Fibroblast of skin of right quadriceps (primary cell): ENCODE measurements at regions not wholly inside any gene's neighbourhood (a gene's known extent, or its start where the extent isn't known, plus 50 kb on each side); places are given as distances from the start of the nearest gene placed in this dataset.

Source experiments
- DNase-seq: peaks from one replicate; pipeline ENCODE4 v3.0.0-alpha.2; 2013

DNA sequence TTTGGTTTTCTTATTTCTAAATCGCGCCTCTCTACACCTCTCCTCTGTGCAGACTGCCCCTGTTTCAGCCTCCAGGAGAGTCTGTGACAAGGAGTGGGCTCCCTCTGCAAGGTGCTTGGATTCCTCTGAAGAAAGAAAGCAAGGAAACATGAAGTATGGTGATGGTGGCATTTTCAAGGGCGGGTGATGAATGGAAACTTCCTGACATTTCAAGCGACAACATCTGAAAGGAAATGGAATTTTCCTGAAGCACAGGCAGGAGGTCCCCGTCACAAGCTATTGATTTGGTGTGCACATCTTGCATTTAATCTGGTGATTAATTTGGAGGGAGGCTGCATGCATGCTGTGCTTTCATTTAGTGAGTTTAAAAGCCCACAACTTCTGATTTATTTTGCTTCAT, 164.6 kb upstream of the FGGY start:
- DNase-seq = no peak

DNA sequence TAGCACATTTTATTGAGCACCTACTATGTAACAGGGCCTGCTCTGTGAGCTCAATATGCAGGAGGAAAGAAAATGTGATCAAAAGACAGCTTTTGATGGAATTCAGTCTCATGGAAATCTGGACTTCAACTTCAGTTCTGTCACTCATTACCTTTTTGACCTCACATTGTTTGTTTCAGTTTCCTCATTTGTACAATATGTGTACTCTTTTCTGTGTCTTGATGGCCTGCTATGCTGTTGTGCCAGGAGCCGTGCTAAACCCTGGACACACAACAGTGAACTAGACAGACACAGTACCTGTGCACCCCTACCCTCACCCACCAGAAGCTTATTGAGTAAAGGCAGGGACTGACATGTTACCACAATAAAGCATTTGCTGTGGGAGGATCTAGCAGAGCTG, 162.9 kb upstream of the FGGY start:
- no peak for DNase-seq

DNA sequence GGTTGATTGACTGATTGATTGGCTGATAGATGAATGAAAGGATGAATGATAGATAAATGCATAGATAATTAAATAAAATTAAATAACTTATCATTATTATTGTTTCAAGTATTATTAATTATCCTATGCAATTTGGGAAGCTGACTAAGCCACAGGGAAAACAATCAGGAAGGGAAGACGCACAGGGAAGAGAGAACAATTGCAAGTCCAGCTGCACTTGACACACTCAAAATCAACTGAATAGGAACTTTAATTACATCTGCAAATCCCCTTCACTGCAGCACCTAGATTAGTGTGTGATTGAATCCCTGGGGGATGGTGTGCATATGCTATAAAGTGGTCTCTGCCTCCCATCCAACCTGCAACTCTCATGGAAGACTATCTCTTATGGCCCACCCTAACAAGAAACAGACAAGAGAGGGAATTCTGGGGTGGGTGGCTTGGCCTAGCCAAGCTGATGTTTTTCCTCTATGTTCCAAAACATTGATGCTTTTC, 161.1 kb upstream of the FGGY start:
- no peak for DNase-seq

DNA sequence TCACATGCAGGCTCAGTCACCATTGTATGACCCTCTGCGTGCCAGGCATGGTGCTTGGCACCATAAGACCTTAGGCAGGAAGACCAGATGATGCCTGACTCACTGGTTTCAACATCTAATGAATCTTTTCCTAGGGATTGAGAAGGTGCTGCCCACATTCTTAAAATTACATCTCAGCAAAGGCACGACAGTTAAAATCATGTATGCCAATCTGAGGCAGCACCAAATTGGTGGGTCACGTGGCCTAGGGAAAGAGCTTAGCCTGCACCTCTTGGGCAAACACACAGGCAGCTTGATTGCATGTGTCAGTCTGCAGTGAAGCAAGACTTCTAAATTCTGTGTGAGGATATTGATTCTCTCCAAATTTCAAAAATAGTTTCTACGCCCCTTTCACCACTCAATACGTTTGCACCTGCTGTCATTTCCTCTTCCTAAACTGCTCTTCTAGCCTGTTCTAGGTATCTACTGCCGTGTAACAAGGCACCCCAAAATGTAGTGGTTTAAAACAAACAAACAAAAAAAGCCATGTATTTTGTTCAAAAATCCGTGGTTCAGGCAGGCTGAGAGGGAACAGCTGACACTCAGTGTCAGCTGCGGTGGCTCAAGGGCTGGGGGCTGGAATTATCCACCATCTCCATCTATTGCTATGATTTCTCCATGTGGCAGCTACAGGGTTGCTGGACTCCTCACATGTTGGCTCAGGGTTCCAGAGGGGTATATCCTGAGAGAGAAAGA, 160.2 kb upstream of the FGGY start:
- no peak for DNase-seq

DNA sequence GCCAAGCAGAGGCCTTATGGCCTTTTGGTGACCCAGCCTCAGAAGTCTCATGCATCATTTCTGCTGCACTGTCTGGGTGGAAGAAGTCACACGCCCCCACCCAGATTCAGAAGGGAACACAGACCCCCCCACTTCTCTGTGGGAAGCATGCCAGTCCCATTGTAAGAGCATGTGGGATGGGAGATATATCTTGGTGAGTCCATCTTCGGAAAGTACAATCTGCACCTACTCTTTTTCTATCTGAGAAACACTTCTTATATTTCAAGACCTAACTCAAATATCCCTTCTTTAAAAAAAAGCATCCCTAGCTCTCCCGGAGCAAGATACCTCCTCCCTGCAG, 159.6 kb upstream of the FGGY start:
- DNase-seq = no peak

DNA sequence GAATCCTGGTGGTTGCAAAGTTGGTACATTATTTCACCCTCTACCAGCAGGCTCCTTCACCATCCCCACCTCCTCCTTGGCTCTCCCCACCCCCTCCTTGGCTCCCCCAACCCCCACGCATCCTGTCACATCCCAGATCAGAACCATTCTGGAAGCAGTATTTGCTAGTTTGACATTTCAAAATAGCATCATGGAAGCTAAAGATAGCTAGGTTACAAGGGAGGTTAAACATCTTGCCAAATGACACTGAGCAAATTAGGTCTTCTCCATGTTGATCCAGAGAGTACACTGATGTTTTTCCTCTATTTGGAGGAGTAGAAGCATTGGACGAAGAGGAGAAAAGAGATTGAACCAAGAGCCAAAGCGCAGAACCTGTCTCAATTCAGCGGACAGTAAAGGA, 158.9 kb upstream of the FGGY start:
- DNase-seq = no peak

DNA sequence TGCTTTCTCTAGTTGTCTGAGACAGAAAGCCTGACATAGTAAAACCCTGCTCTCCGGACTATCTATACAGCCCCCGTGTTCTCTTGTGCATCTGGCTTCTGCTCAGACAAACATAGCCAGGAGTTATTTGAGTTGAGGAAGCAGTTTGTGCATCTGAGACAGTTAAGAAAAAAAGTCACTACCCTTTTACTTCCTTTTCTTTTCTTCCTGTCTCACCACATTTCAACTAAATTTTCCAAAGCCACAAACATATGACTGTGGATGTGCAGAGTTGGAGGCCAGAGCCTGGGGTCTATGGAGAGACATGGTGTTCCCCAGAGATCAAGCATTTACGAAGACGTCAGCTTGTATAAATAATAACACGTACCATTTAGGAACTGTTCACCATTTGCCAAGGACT, 158.5 kb upstream of the FGGY start:
- no peak for DNase-seq

DNA sequence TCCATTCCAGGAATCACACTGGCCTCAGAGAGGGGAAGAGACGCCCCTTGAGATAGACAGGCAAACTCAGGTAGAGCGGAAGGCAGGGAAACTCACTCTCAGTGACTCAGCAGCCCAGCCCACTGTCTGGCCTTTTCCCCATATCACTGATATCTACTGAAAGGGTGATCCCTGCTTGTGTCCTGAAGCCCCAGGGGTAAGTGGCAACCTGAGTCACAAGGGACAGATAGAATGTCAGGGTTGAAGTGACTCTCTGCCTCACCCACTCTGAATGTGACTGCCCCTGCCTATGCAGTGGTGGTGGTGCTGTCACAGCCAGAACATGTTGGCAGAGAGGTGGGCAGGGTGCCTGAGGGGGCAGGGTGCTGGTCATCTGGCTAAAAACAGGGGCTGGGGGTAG, 157.5 kb upstream of the FGGY start:
- DNase-seq = no peak

DNA sequence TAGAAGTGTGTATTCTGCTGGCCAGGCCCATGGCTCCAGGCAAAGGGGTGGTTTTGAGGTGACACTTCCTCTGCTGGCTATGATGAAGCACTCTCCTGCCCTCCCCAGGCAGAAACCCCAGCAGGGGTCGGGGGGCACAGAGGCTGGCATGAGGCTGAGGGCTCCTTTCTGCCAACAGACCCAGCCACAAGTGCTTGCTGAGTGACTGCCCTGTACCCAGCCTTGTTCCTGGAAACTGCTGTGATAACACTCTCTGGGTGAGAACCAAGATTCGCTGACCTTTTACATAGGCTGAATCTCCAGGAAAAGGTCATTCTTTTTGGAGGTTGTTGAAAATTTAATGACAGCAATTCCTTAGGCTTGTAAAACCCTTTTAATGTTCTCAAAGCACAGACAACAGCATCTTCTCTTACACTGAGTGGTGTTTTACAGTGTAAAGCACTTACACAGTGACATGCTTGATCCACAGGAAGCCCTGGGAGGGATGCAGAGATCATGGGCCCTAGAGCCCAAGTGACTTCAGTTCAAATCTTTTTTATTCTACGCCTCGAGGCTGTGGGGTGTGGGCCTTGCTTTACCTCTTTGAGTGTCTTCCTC, 155.5 kb upstream of the FGGY start:
- DNase-seq = no peak

DNA sequence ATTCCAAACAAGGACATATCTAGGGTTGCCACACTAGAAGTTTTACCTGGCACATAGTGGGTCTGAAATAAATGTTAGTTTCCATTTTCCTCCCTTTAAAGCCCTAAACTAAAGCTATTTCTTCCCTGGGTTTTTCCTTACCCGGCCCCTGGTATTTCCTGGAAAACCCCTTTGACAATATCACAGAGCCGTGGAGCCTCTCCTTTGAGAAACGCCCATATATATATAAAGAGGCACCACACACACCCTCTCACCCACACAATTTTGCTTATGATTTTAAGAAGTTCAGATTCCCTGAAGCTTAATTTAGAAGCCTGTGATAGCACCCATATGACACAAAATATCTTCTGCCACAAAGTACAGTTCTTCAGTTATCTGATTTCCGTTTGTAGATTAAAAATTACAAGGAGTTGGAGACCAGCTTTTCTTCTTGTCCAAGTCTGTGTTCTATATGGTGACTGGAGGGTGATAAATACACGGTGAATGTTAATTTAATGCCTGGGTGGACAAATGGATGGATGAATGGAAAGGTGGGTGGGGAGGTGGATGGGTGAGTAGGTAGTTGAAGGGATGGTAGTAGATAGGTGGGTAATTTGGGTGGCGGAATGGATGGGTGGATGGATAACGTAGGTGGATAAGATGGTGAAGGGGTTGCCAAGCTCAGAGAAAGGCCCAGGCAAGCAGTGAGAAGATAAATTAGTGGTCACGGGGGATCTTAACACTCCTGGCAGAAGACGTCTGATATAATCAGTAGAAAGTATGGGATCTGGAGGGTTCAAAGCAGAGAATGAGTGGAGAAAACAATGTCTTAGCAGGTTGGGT, 154.4 kb upstream of the FGGY start:
- DNase-seq = no peak

DNA sequence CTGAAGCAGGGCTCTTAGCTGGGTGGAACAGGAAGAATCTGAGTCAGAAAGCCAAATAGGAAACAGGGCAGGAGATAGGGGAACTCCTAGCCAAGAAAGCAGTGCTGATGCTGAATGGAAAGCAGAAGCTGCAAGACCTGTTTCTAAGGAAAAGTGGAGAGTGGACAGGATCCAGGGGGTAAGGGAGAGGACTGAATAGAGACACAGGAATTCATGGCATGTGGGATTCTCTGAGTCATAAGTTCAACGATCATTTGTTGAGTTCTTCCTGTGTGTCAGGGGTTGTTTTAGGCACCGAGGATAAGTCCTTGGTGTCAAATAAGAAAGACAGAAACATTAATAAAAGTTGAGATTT, 153.8 kb upstream of the FGGY start:
- DNase-seq = peak; percentile 97

DNA sequence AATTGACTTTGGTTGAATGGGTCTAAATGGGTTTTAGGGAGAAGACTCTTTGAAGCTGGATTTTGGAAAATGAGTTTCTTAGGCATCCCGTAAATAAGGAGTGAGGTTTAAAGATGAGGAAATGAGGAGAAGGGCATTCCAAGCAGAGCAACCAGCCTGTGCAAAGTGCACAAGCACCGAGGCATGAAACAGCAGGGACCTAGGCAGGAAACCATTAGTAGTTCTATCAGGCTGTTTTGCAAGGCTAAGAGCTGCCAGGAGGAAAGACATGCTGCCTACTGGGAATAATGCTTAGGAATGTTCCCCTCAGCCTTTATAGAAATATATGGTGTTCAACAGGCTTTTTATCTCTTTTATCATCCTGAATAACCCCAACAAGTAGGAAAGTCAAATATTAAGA, 153.1 kb upstream of the FGGY start:
- DNase-seq = peak; percentile 71

DNA sequence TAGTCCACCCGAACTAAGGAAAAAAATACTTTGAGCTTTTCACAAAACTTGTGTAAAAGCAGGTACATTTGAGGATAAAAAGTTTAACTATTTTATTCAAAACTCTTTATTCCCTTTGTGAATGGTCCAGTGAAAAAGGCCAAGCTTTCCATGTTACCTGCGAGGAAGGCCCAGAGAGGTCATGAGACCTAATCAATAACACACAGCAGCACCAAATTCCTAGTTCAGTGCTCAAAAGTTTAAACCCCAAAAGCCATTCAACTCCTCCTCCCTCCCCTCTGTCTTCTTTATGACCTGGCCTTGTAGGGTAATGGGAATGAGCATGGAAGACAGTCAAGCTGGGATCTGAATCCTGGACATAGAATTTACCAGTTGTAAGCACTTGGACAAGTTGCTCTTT, 151.9 kb upstream of the FGGY start:
- DNase-seq = no peak

DNA sequence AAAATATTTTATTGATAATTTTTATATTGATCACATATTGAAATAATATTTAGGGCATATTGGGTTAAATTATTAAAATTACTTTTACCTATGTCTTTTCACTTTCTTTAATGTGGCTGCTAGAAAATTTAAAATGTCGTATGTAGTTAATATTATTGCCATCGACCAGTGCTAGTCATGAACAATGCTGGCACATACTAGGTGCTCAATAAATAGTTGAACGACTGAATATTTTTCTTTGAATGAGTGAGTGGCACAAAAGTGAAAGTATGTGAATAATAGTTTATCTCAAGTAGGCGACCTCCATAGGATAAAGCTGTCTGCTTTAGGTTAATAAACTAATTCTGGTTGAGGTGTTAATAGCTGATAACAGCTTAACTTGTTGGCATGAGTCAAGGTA, 150.8 kb upstream of the FGGY start:
- no peak for DNase-seq

DNA sequence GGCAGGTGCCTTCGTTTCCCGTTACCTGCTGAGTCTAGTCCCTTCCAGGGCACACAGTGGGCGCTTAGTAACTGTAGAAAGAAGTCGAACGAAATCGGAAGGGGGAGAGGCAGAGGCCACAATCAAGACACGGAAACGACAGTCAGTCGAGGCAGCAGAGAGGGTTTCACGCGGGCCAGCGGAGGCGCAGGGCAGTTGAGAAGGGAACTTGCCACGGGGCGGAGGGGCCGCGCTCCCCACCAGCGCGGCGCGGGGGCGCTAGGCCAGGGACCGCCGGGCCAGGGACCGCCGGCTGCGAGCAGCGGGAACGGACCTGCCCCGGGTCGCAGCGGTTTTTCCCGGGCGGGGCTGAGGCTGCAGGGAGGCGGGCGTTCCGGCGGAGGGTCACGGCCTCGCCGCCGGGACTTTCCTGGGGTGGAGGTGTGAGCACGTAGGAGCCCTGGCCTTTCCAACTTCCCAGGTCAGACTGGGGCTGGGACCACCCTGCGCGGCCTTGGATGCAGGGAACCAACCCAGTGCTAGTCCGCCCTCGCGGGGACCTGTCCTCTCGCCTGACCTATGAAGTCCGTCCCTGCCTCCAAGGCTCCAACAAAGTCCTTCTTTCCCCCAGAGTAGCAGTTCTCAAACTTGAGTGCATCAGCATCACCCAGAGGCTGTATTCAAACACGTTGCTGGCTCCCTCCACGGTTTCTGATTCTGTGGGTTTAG, 150.1 kb upstream of the FGGY start:
- DNase-seq = no peak

DNA sequence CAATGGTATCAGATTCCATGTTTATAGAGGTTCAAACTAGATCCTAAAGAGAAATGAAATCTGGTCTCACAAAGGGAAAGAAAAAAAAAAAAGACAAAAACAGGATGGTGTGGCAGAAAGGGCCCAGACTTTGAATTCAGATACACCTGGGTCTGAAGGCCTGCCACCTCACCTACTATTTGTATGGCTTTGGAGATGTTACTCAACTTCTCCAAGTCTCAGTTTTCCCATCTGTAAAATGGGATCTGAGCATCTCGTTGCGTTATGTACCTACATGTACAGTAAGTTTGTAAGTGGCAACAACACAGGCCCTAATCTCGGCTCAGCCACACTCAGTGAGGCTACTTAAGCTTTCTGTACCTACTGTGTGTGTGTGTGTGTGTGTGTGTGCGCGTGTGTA, 147.5 kb upstream of the FGGY start:
- DNase-seq = no peak

DNA sequence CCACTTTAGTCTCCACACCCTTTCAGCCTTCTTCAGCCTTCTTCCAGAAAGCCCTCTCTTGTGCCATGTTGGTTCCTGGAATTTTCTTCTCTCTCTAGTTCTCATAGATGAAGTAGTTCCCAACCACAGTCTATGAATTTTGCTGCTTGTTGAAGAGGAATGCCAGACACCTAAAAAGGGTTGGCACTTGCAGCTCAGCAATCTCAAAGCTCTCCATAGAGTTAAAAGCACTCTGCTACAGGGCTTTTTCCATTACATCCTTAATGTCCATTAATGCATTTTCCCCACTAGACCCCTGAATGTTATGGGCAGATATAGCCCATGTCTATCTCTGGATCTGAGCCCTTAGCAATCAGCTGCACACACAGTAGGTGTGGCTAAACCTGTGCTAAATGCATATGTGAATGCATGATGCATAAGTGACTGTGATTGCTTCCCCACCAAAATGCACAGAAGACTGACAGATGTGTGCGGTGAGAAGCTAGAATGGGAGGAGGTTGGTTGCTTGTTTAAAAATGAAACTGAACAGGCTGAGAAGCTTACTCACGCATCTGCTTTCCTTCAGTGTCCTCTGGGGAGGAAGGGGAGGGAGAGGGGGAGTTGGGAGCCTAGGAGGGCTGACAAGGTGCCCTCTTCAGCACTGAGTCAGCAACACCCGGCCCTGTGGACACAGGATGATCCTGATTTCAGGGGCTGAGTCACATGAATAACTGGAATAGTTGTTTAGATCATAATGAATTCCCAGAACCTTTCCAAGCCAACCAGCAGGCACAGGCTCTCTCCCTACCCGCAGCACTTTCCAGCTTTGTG, 146.1 kb upstream of the FGGY start:
- DNase-seq = peak; percentile 100

DNA sequence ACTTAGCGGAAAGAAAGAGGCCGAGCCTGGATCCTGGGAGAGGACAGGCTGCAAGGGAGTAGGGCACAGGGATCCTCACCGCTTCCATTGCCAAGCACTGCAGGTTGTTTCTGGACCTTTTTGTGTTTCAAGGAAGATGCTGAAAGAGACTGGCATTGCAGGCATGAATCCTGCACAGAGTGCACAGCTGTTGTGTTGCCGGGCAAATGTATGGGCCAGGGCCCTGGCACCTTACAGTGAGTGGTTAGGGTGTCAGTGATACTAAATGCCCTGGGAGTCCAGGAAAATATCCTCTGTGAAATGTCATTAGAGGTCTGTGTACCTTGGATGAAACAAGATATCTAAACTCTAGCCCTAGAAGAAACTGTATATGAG, 145.5 kb upstream of the FGGY start:
- DNase-seq = no peak

DNA sequence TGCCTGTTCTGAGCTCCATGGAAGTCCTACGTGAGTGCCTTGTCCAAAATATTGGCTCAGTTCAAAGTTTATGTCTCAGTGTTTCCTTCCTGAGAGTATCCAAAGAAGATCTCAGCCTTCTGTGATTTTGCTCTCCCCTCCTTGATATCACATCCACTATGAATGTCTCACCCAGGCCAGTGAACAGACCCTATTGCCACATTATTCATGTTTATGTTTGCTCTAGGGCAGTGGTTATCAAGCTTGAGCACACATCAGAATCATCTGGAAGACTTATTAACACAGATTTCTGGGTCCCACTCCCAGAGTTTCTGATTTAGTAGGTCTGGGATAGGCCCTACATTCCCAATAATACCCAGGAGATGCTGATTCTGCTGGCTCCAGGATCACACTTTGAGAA, 145.0 kb upstream of the FGGY start:
- no peak for DNase-seq

DNA sequence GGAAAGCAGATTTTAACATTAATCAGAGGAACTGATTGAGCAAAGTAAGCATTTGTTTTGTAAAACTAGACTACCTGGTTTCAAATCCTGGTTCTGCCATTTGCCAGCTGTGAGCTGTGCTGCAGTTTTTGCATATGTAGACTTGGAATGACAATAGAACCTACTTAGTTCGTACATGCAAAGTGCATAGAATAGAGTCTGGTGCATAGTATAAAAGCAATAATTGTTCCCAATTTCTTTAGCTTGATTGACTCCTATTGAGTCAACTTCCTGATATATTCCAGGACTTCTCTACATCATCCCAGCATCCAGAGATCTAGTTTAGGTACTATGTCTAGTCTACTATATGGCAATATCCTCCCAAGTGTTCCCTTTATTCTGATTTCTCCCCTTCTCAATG, 144.4 kb upstream of the FGGY start:
- DNase-seq = no peak

DNA sequence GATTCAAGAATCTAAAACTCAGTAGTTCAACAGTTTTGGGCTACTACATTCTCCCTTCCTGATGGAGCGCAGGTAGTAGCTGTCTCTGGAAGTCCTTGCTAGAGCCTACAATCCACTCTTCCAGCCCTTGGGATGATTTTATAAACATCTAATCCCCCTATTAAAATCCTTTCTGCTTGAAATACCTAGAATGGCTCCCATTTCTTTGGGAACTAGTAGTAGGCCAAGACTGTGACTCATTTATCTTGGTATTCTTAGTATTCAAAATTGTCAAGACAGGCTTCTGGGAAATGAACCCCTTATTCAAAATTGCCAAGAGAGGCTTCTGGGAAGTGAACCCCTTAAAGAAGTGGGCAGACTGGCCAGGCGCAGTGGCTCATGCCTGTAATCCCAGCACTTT, 142.5 kb upstream of the FGGY start:
- peak; percentile 35 for DNase-seq

DNA sequence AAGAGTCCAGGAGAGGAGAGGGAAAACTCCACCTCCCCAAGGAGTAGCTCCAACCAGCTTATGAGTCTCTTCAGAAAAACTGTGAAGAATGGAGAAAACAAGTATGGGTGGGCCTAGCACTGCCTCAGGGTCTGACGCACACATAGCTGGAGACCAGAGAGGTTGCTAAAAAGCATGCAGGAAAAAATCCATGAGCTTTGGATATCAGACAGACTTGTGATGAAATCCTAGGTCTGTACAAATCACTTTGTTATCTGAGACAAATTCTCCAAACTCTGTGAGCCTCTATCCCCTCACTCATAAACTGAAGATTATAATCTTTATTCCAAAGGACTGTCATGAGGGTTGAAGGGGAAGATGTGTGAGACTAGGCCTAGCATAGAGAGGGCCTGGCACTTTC, 141.5 kb upstream of the FGGY start:
- no peak for DNase-seq

DNA sequence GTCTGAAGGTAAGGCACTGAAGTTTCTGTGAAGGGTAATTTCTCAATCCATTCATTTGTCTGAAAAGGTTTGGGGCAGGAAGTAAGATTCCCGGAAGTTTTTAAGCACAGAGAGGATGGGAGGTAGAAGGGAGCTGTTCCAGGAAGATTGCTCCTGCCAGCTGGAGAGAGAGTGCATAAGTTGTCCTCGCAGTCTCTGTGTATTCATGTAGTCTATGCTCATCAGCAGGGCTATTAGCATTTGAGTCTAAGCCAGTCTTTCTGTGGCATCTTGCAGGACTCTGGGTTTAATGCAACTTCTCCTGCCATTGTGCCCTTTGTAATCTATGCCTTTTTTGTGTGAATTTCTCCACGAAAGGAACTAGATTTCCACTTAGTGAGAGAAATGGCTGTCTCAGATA, 140.8 kb upstream of the FGGY start:
- peak; percentile 25 for DNase-seq
